HG02852 (cell line): ENCODE measurements at regions not wholly inside any gene's neighbourhood (a gene's known extent, or its start where the extent isn't known, plus 50 kb on each side); places are given as distances from the start of the nearest gene placed in this dataset.

Experiments
- ATAC-seq: cut with Tn5 transposase; IDR thresholded peaks from one replicate; pipeline ENCODE4 v1.9.1; 2021; ENCODE audit warnings: mild to moderate bottlenecking, moderate library complexity; ENCODE audit not compliant: unreplicated experiment

DNA sequence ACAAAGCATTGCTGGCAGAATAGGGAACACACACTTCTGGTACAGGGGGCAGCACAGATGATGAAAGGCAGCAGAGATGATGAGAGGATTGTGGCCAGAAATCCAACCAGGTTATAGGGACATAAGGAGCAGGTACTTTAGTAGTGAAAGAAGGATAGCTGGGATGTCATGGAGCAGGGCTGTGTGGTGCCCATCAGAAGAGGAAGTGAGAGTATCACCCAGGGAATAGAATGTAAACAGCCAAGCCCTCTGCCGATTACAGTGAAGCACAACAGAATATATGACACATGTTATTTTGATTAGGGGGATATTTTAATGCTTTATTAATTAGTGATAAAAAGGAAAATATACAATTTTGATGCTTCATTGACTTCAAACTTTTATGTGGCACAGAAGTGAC lies 883.4 kb upstream of the CDH2 start:
- no peak for ATAC-seq

DNA sequence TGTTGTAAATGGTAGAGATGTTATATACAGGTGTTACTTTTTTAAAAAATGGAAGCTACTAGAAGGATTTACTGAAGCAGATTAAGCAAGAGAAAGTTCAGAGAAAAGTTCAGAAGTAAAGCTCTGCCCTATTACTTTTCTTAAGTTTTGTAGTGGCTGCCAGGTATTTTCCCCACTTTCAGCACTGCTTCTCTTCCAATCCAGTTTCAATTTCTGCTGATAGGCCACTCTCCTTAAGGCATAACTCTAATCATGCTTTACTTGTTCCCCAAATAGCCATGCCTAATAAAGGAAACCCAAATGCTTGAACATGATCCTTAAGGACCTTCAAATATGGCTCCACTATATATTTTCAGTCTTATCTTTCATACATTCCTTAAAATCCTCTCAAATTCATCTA lies 880.8 kb upstream of the CDH2 start:
- ATAC-seq = no peak

DNA sequence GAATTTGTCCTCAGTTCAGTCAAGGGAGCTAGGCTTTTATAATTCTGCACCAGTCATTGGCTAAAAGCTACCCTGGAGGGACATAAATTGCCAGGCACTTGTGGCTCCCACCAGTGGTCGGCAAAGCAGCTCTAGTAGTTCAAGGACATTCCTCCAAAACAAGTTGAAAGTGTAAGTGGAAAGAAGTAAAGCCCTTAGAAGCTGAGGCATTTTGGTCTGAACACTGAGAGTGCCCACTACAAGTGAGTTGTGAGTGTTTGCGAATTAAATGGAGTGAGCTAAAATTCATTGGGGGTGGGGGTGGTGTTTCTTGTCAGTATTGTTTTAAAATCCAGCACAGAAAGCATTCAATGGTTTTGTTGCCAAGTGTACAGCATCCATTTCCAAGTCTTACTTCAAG lies 879.9 kb upstream of the CDH2 start:
- ATAC-seq = no peak

DNA sequence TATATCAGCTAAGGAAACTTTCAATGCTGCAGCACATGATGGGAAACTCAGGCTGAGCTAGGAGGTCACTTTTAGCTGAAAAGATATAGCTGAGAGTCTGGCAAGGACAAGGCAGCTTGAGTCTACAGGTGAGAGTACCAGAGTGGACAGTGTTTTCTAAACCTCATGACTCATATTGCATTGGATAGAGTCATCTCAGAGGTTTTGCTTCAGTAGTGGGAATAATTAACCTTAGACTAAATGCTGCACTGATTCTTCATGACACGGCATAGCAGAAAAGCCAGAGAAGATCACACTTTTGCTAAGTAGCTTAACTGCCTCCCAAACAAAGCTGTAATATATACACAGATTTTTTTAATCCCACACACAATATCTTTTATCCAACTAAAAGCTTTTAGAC lies 865.0 kb upstream of the CDH2 start:
- no peak for ATAC-seq

DNA sequence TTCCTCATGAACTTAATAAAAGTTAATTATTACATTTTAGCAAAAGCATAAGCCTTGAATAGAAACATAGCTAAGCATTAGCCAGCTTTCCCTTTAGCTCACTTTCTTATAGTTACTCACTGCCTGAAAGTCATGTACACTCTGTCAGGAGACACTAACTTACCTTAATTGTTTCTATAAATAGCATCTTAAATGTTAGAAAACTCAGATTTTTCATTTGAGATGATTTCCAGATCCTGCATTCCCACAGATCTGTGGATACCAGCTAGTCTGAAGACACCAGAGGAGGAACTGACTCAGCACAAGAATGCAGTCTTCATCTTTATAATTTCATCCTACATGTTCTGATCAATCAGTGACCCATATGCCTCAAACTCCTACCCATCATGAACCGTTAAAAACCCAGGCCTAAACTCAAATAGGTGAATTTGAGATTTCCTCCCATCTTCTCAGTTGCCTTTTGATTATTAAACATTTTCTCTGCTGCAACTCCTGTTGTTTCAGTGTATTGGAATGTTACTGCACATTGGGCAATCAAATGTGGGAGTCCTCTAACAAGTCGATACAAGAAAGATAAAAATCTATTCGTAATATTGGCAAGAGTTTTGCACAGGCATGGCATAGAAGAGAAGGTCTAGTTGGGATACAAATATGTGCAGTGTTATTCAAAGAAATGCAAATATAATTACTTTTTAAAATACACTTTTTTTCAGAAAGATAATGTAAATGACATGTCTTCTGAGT lies 857.4 kb upstream of the CDH2 start:
- ATAC-seq = no peak

DNA sequence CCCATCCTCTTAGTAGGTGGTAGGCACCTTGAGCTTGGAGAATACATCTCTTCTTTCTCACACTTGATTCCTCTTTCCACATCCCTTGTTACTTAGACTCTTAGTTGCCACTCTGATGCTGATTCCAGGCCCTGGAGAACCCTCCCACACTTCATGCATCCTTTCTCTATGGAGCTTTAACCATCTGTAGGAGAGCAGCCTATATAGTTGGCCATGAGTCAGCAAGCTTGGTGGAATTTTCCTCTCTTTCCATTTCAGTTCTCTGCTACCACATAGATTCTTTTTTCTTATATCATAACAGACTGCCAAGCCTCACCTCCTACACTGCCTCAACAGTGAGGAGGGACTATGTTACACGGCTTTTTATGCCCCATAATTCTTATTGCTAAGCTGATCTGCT lies 851.6 kb upstream of the CDH2 start:
- ATAC-seq = no peak

DNA sequence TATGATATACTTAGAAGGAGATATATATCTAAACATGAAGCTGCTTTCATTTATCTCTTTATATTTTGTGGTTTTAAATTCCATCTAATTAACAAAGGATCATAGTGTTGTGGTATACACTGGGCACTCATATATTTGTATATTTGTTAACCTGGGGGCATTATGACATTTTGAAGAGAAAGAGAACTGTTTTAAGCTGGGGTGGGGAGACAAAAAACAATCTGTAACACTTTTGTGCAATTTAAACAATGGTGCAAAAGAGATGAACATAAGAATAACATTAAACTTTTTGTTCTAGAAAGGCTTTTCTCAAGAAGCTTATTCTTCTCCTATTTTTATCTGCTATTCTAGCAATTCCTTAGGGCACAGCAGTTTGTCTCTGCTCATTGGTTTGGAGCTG lies 842.0 kb upstream of the CDH2 start:
- ATAC-seq = no peak

DNA sequence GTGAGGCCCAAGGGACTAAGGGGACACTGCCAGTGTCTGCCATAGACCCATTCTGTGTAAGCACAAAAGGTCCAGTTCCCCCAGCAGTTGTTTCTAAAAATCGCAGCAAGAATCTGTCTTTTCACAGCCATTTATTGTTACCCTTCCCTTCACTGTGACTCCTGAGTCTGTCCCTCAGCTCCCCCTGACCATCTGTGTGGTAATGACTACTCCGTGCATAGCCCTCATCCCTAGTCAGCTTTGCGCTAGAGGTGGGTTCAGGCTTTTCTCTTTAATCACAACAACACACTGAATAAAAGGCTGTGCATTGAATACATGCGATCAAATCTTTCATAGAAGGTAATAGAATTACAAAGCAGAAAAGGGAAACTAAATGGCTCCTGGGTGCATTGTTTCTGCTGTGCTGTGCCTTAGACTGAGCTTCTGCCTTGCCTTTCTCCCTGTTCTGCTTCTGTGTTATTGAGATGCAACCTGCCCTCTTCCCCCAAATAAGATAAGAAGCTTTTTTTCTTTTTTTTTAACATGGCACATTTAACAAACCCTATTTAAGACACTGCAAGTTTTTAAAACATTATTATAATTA lies 836.0 kb upstream of the CDH2 start:
- no peak for ATAC-seq

DNA sequence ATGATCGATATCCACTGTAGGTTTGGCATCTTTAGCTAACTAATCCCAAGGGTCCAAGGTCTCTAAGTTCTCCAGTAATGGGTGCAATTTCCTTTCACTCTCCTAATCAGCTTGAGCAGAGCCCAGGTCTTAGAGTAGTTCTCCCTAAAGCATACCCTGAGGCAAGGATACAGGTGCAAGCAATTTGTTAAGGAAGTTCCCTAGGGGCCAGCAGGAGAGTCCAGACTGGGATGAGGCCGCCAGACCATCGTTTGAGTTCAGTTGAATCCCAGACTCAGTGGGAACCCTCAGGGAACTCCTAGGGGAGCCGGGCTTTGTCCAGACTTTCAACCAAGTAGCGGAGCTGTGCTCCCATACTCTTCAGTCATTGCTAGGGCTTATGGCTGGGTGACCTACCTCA lies 835.4 kb upstream of the CDH2 start:
- no peak for ATAC-seq

DNA sequence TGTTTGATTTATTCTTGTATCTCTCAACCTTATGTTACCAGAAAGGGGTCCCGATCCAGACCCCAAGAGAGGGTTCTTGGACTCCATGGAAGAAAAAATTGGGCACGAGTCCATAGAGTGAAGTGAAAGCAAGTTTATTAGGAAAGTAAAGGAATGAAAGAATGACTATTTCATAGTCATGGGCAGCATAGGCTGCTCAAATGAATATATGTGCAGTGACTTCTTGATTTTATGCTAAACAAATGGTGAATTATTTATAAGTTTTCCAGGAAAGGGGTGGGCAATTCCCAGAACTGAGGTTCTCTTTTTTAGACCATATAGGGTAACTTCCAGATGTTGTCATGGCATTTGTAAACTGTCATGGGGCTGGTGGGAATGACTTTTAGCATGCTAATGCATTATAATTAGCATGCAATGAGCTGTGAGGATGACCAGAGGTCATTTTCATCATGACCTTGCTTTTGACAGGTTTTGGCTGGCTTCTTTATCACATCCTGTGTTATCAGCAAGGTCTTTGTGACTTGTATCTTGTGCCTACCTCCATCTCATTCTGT lies 832.4 kb upstream of the CDH2 start:
- no peak for ATAC-seq

DNA sequence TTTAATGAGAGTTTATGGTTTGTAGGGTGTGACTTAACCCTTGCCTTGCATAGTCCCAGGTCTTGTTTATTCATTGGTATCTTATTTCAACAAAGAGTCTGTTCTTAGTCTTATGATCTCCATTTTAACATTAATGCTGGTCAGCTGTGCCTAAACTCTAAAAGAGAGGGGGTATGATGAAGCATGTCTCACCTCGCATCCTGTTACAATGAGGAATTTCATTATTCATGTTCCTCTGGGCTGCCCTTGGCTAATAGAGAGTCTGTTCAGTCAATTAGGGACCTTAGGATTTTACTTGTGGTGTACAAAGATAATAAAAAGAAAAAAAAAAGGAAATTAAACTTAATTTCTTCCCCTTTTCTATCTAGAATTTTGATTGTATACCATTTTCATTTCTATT lies 831.9 kb upstream of the CDH2 start:
- no peak for ATAC-seq

DNA sequence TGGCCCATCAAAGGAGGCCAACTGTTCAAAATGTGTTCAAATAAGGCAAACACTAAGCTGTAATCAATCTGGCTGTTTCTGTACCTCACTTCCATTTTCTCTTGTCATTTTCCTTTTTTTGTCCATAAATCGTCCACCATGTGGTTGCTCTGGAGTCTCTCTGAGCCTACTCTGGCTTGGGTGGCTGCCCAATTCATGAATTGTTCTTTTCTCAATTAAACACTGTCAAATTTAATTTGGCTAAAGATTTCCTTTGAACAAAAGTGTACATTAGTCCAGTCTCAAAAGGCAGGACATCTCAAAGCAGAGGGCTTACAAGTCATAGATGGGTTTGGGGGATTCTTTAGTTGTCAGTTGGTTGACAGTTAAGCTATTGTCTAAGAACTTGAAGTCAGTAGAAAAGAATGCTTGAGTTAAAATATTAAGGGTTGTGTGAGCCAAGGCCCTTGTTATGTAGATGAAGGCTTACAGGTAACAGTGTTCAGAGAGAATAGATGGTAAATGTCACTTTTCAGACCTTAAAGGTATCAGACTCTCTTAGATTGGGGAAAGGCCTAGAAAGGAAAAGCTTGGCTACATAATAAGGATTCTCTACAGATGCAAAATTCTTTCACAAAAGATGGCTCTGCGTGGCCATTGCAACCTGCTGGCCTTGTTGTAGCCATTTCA lies 831.2 kb upstream of the CDH2 start:
- ATAC-seq = no peak

DNA sequence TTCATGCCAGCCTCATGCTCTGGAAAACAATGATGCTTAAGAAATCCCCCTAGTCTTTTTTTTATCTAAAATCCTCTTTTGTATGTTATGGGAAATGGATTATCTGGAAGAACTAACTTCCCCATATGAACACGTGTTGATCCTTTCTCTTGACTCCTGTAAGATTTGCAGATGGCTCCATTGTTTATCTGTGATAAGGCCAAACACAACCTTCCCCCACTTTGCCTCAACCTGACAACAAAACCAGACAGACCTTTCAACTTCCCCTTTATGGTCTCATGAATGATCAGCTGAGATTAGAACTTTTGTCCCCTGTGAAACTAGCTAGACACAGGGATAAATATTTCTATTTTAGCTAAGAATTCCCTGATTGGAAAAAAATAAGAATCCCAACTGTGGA lies 828.0 kb upstream of the CDH2 start:
- ATAC-seq = no peak

DNA sequence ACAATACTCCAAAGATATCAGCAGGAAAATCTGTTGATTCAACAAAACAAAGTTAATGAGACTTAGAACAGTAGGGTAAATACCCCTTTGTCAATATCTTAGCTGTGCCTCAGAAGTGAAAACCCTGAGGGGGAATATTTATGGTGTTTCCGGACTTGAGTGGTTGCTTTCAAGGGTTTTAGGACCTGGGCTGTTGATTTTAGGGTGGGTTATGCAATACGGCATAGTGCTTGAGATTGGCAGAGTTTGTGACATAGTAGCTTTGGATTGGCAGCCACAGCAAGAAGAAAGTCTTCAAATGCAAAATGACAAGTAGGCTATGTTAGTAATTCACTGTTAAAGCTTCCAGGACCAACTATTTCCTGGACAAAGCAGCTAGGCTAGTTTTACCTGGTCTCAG lies 826.3 kb upstream of the CDH2 start:
- ATAC-seq = no peak

DNA sequence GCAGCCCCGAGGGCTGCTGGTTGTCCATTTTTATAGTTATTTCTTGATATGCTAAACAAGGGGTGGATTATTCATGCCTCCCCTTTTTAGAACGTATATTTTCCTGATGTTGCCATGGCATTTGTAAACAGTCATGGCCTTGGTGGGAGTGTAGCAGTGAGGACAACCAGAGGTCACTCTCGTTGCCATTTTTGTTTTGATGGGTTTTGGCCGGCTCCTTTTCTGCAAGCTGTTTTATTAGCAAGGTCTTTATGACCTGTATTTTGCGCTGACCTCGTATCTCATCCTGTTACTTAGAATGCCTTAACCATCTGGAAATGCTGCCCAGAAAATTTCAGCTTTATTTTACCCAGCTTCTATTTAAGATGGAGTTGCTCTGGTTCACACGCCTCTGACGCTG lies 825.8 kb upstream of the CDH2 start:
- ATAC-seq = no peak

DNA sequence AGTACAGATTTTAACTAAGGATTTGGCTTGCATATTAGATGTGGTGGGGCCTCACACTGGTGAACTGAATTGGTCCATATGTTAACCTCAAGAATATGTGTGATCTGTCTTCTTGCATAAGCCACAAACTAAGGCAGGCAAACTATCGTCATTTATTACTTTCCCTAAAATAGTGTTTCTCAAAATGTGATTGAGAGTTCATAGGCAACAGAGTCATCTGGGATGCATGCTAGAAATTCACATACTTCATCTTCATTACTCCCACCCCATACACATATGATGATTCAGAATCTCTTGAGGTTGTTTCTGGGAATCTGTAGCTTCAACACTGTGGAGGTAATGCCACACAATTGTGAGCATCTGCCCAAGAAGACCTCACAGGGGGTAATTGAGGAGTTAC lies 822.8 kb upstream of the CDH2 start:
- no peak for ATAC-seq

DNA sequence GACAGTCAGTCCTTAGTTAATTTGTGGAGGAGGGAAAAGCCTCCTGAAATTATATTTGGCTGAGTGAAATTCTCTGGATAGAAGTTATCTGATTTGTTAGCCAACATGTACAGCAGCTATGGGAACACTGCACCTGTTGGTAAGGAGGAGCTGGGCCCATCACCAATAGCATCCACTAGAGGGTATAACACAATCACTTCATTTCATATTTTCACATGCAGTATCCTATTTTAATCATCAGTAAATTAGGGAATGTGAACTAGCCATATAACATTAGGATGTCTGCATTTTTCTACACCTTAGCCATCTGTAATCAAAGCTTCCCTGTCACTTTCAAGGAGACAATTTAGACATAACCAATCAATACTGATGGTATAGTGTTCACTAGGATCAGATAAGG lies 818.4 kb upstream of the CDH2 start:
- no peak for ATAC-seq

DNA sequence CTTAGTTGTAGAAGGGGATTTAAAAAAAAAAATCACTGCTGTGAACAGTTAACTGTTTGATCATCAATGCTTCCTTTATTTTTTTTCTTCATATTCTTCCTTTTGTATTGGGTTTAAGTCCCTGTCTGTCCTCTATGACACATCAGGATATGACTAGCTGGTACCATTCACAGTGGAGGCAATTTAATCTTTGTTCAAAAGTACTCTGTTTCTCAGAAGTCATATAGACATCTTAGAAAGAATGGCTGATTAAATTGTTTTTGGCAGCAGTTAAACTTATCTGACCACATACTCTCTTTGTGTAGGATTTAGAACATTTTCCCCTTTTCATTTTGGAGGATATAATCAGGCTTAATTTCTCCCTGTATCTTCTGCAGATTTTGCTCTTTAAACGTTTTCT lies 807.8 kb upstream of the CDH2 start:
- ATAC-seq = no peak

DNA sequence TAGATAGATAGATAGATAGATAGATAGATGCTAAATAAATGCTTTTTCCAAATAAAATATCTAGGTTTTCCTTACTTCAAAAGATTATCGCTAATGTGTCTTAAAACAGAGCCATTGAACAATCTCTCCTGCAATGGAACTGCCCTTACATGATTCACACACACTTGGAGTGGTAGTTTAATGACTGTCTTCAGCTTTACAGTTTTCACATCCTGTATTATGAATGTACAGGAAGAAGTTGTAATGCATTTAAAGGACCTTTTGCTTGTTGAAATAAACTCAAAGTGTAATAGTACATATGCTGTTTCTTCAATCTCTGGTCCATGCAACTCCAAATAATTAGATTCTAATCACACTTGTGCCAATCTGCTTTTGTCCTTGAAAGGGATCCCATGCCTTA lies 797.6 kb upstream of the CDH2 start:
- ATAC-seq = no peak

DNA sequence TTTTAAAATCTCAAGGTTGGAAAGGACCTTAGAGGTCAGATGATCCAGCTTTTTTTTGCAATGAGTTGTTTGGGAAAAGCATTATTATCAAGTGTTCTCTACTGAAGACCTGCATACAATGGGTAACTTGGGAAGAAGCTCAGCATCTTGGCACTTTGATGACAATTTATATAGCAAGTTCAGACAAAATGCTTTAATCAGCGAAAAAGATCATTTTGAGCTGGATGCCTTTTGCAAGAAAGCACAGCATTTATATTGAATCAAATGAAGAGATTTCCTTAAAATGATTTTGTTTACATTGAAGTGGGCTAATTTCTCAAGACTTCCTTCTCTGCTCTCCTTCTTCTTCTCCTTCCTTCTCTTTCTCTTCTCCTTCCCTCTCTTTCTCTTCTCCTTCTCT lies 796.4 kb upstream of the CDH2 start:
- ATAC-seq = no peak

DNA sequence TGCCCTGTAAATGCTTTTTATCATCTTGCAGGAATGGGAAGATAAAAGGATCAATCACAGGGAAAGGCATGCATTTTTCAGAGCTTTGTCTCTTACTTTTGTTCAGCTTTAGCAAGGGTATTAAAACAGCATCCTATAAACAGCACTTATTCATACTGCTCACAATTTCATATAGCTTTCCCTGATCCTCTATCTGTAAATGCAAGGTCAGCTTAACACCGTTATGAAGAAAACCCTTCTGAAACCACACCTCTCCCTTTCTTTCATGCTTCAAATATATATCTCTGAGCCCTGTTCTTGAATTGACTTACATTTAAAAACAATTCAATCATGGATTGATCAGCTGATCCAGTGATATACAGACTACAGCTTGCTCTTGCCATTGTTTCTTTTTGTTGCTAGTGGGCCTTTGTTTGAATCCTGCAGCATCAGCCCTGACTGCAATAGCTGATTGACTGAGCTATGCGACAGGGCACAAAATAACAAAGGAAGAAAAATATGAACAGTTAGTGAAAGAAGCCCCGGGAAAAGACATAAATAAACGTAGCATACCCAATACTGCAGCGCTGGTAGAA lies 795.5 kb upstream of the CDH2 start:
- no peak for ATAC-seq

DNA sequence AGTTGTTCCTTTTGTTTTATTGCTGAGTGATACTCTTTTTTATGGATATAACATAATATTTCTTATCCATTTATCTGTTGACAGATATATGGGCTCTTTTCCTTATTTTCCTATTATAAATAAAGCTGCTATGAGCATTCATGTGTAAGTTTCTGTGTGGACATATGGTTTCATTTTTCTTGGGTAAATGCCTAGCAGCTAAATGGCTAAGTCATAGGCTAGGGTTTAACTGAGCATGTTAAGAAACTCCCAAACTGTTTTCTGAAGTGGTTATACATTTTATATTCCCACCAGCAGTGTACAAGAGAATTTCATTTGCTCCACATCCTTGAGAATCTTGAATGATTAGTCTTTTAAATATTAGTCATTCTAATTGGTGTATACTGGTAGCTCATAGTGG lies 786.6 kb upstream of the CDH2 start:
- ATAC-seq = no peak
